Thyroid gland (tissue), 4 donors: ENCODE measurements at regions not wholly inside any gene's neighbourhood (a gene's known extent, or its start where the extent isn't known, plus 50 kb on each side); places are given as distances from the start of the nearest gene placed in this dataset.

Experiments used
- CTCF ChIP-seq, 6 experiments: fragments of 200-600 bp in 3 of 6; fragments of 450-650 bp in 3 of 6; sonication (generic) in 3 of 6; IDR thresholded peaks; one replicate each; pipeline ENCODE4 v1.5.1; 2016 to 2019; ENCODE audit warnings: antibody characterized with exemption in 6 of 6, mild to moderate bottlenecking in 2 of 6, inconsistent platforms in 1 of 6, moderate library complexity in 1 of 6
- POLR2A ChIP-seq, 2 donors: fragments of 450-650 bp; IDR thresholded peaks; one replicate each; pipeline ENCODE4 v1.6.1; 2017; ENCODE audit warnings: antibody characterized with exemption in 2 of 2, mild to moderate bottlenecking in 2 of 2, moderate library complexity in 1 of 2

- TF ChIP-seq CTCF (IDR thresholded peaks at IDR 0.05): no peak
- TF ChIP-seq POLR2A (IDR thresholded peaks at IDR 0.05): no peak
Measured at GRCh38 chr2:242034138-242034537, 164.6 kb downstream of the RTP5 start.
